ENCODE measurements at regions not wholly inside any gene's neighbourhood (a gene's known extent, or its start where the extent isn't known, plus 50 kb on each side); places are given as distances from the start of the nearest gene placed in this dataset.

GRCh38 chr6:156219973-156220372 is 557.2 kb upstream of the ARID1B start:
- H3K27ac ChIP-seq (replicated peaks) = no peak overlapping the region
- no peak overlapping the region for H3K4me3 ChIP-seq (replicated peaks; ENCODE audit: insufficient read depth, low read length)
- H3K27me3 ChIP-seq (ENCODE audit: insufficient read depth, poor library complexity, severe bottlenecking) = no peaks in the 10 kb centered on the region
- TF ChIP-seq REST (IDR thresholded peaks at IDR 0.05; ENCODE audit: insufficient replicate concordance, low read depth) = no peak
- TF ChIP-seq CTCF (IDR thresholded peaks at IDR 0.05; ENCODE audit: insufficient read depth, low read length) = no peak
- TF ChIP-seq POLR2AphosphoS5 (IDR thresholded peaks at IDR 0.05; ENCODE audit: low read depth) = no peak
- TF ChIP-seq SPI1 (IDR thresholded peaks at IDR 0.05; ENCODE audit: borderline replicate concordance, low read depth) = no peak
- no peak for TF ChIP-seq GABPA (IDR thresholded peaks at IDR 0.05; ENCODE audit: low read depth)
- DNase-seq (ENCODE audit: low read depth in 1 of 2, low spot score in 1 of 2) = no peak

GRCh38 chr6:156205678-156206077 is 571.5 kb upstream of the ARID1B start:
- no peak for DNase-seq (ENCODE audit: low read depth in 1 of 2, low spot score in 1 of 2)
- no peak for TF ChIP-seq CTCF (IDR thresholded peaks at IDR 0.05; ENCODE audit: insufficient read depth, low read length)
- TF ChIP-seq GABPA (IDR thresholded peaks at IDR 0.05; ENCODE audit: low read depth) = no peak
- no peak for TF ChIP-seq SPI1 (IDR thresholded peaks at IDR 0.05; ENCODE audit: borderline replicate concordance, low read depth)
- TF ChIP-seq POLR2AphosphoS5 (IDR thresholded peaks at IDR 0.05; ENCODE audit: low read depth) = no peak
- Histone ChIP-seq H3K4me3 (replicated peaks; ENCODE audit: insufficient read depth, low read length) (no peak overlapping the region), H3K27me3 (ENCODE audit: insufficient read depth, poor library complexity, severe bottlenecking) (no peaks in the 10 kb centered on the region), H3K27ac (replicated peaks) (no peak overlapping the region)

- TF ChIP-seq GABPA (IDR thresholded peaks at IDR 0.05; ENCODE audit: low read depth) (no peak), REST (IDR thresholded peaks at IDR 0.05; ENCODE audit: insufficient replicate concordance, low read depth) (no peak), CTCF (IDR thresholded peaks at IDR 0.05; ENCODE audit: insufficient read depth, low read length) (no peak)
- no peak for DNase-seq (ENCODE audit: low read depth in 1 of 2, low spot score in 1 of 2)
- Histone ChIP-seq H3K27ac (replicated peaks) (no peak overlapping the region), H3K4me3 (replicated peaks; ENCODE audit: insufficient read depth, low read length) (no peak overlapping the region), H3K27me3 (ENCODE audit: insufficient read depth, poor library complexity, severe bottlenecking) (no peaks in the 10 kb centered on the region)
Measured at GRCh38 chr6:156199182-156199581, 578.0 kb upstream of the ARID1B start.

GRCh38 chr6:156197513-156197912 is 579.7 kb upstream of the ARID1B start:
- no peak overlapping the region for H3K27ac ChIP-seq (replicated peaks)
- H3K27me3 ChIP-seq (ENCODE audit: insufficient read depth, poor library complexity, severe bottlenecking) = no peaks in the 10 kb centered on the region
- no peak overlapping the region for H3K4me3 ChIP-seq (replicated peaks; ENCODE audit: insufficient read depth, low read length)
- DNase-seq (ENCODE audit: low read depth in 1 of 2, low spot score in 1 of 2) = no peak
- TF ChIP-seq POLR2AphosphoS5 (IDR thresholded peaks at IDR 0.05; ENCODE audit: low read depth) (no peak), SPI1 (IDR thresholded peaks at IDR 0.05; ENCODE audit: borderline replicate concordance, low read depth) (no peak), CTCF (IDR thresholded peaks at IDR 0.05; ENCODE audit: insufficient read depth, low read length) (no peak), REST (IDR thresholded peaks at IDR 0.05; ENCODE audit: insufficient replicate concordance, low read depth) (no peak), GABPA (IDR thresholded peaks at IDR 0.05; ENCODE audit: low read depth) (no peak)
